DND-41 (cell line): ENCODE measurements at regions not wholly inside any gene's neighbourhood (a gene's known extent, or its start where the extent isn't known, plus 50 kb on each side); places are given as distances from the start of the nearest gene placed in this dataset.

Experiments used
- ATAC-seq: fragments of 200-7000 bp; cut with Tn5 transposase; 3 replicates; pipeline ENCODE4 v1.9.1; 2021; ENCODE audit warnings: low read depth; ENCODE audit not compliant: insufficient read depth
- DNase-seq: peaks from one replicate; pipeline ENCODE4 v3.0.0-alpha.2; 2020
- H2AFZ ChIP-seq: 2 replicates; pipeline ENCODE4 v1.6.0; 2012; ENCODE audit warnings: low read depth, low read length
- H3K27ac ChIP-seq: 2 replicates; pipeline ENCODE4 v1.5.1; 2012; ENCODE audit warnings: low read length, inconsistent platforms
- H3K27me3 ChIP-seq: fragments of 200-600 bp; sonication (generic); 2 replicates; pipeline ENCODE4 v1.6.0; 2012; ENCODE audit warnings: low read length, mild to moderate bottlenecking, inconsistent platforms; ENCODE audit not compliant: insufficient read depth, poor library complexity
- H3K36me3 ChIP-seq: 2 replicates; pipeline ENCODE4 v1.5.1; 2012; ENCODE audit warnings: low read length, inconsistent platforms; ENCODE audit not compliant: insufficient read depth
- H3K4me1 ChIP-seq: 2 replicates; pipeline ENCODE4 v1.5.1; 2012; ENCODE audit warnings: mild to moderate bottlenecking, low read length; ENCODE audit not compliant: insufficient read depth
- H3K4me2 ChIP-seq: 2 replicates; pipeline ENCODE4 v1.6.0; 2012; ENCODE audit warnings: mild to moderate bottlenecking, moderate library complexity, low read length, inconsistent platforms; ENCODE audit not compliant: insufficient read depth
- H3K4me3 ChIP-seq, 2 experiments: fragments of 200-600 bp in 1 of 2; shearing (Covaris generic) in 1 of 2; 2 replicates each; pipeline ENCODE4 v1.5.1; 2012 to 2016; ENCODE audit warnings: inconsistent platforms in 2 of 2, low read length in 2 of 2, mild to moderate bottlenecking in 2 of 2, low read depth in 1 of 2, moderate library complexity in 1 of 2
- H3K79me2 ChIP-seq: 2 replicates; pipeline ENCODE4 v1.6.0; 2012; ENCODE audit warnings: low read length, inconsistent platforms; ENCODE audit not compliant: insufficient read depth
- H3K9ac ChIP-seq: 2 replicates; pipeline ENCODE4 v1.6.0; 2012; ENCODE audit warnings: low read depth, mild to moderate bottlenecking, inconsistent platforms, low read length, moderate library complexity
- H3K9me3 ChIP-seq: 2 replicates; pipeline ENCODE4 v1.5.1; 2012; ENCODE audit warnings: low read length, moderate library complexity, mild to moderate bottlenecking, inconsistent platforms; ENCODE audit not compliant: insufficient read depth, severe bottlenecking
- H4K20me1 ChIP-seq: 2 replicates; pipeline ENCODE4 v1.6.0; 2012; ENCODE audit warnings: low read length; ENCODE audit not compliant: insufficient read depth
- CTCF ChIP-seq: IDR thresholded peaks from 2 replicates; pipeline ENCODE4 v1.5.1; 2012; ENCODE audit warnings: borderline replicate concordance, low read length, moderate library complexity, mild to moderate bottlenecking; ENCODE audit not compliant: poor library complexity, severe bottlenecking; ENCODE audit errors: extremely low read depth
- EZH2 ChIP-seq: IDR thresholded peaks from 3 replicates; pipeline ENCODE4 v1.6.1; 2012; ENCODE audit warnings: borderline replicate concordance, low read depth, mild to moderate bottlenecking, moderate library complexity, low read length, inconsistent platforms; ENCODE audit not compliant: severe bottlenecking

- no peaks in the 10 kb centered on the region for H4K20me1 ChIP-seq
- no peak overlapping the region; the same call in 1 of the 2 replicates for H2AFZ ChIP-seq
- no peak for TF ChIP-seq EZH2
- no peak for TF ChIP-seq CTCF
- H3K27me3 ChIP-seq = no peaks in the 10 kb centered on the region
- no peak overlapping the region for H3K9ac ChIP-seq
- H3K9me3 ChIP-seq = peaks cover 3% of the 10 kb centered on the region
- H3K36me3 ChIP-seq = no peaks in the 10 kb centered on the region
- peaks cover 21% of the 10 kb centered on the region for H3K4me1 ChIP-seq
- H3K79me2 ChIP-seq = no peaks in the 10 kb centered on the region
- H3K4me3 ChIP-seq = no peak overlapping the region
- 0 out of 3 replicates have a peak, but pooled peaks have one; percentile 31 for ATAC-seq
- no peak overlapping the region for H3K27ac ChIP-seq
- no peak for DNase-seq
- H3K4me2 ChIP-seq = no peak overlapping the region
Observed at GRCh38 chr3:27625864-27626263, 96.3 kb downstream of the EOMES start.

GRCh38 chr3:27623085-27623753, 98.9 kb downstream of the EOMES start:
- ATAC-seq (no peak), DNase-seq (no peak)
- H3K9me3 ChIP-seq = peaks cover 3% of the 10 kb centered on the region
- H3K4me3 ChIP-seq = no peak overlapping the region
- H3K27ac ChIP-seq = no peak overlapping the region
- H3K4me1 ChIP-seq = peaks cover 12% of the 10 kb centered on the region
- H3K27me3 ChIP-seq = no peaks in the 10 kb centered on the region
- H3K9ac ChIP-seq = no peak overlapping the region
- no peaks in the 10 kb centered on the region for H3K79me2 ChIP-seq
- H3K4me2 ChIP-seq = no peak overlapping the region
- H4K20me1 ChIP-seq = no peaks in the 10 kb centered on the region
- TF ChIP-seq EZH2 (no peak), CTCF (no peak)
- H3K36me3 ChIP-seq = no peaks in the 10 kb centered on the region
- H2AFZ ChIP-seq = no peak overlapping the region

GRCh38 chr3:27617552-27617951, 104.6 kb downstream of the EOMES start:
- Histone ChIP-seq H3K4me2 (no peak overlapping the region), H3K27me3 (no peaks in the 10 kb centered on the region), H3K9me3 (peaks cover 23% of the 10 kb centered on the region), H3K4me1 (no peaks in the 10 kb centered on the region), H3K9ac (no peak overlapping the region), H3K79me2 (no peaks in the 10 kb centered on the region), H4K20me1 (no peaks in the 10 kb centered on the region), H2AFZ (no peak overlapping the region), H3K36me3 (no peaks in the 10 kb centered on the region), H3K27ac (no peak overlapping the region), H3K4me3 (no peak overlapping the region)
- DNase-seq (no peak), ATAC-seq (no peak)
- TF ChIP-seq EZH2 (no peak), CTCF (no peak)
